T-cell (primary cell): ENCODE measurements at regions not wholly inside any gene's neighbourhood (a gene's known extent, or its start where the extent isn't known, plus 50 kb on each side); places are given as distances from the start of the nearest gene placed in this dataset.
"Not testable (repeated sequence)": the region's sequence is repeated elsewhere in the genome, so short reads cannot be mapped to it uniquely, and the experiment has no call there.

Experiments used
- ATAC-seq, 4 experiments: fragments of 200-7000 bp in 3 of 4; fragments of 150-1000 bp in 1 of 4; cut with Tn5 transposase; replicated peaks in 1 of 4; 1 replicate in 3 of 4; 2 replicates in 1 of 4; pipeline ENCODE4 v1.10.0; 2021; ENCODE audit warnings: moderate library complexity in 3 of 4, mild to moderate bottlenecking in 2 of 4, moderate number of reproducible peaks in 1 of 4
- CTCF ChIA-PET, 2 donors: fragments of 300-600 bp; sonication (Branson Sonifier 250); formaldehyde crosslinking; loops; one replicate each; lab custom pipeline; 2022; ENCODE audit warnings: antibody characterized with exemption in 2 of 2; lab: Charles Lee
- POLR2A ChIA-PET, 2 donors: fragments of 300-600 bp; sonication (Branson Sonifier 250); formaldehyde crosslinking; loops; one replicate each; lab custom pipeline; 2022; ENCODE audit warnings: antibody characterized with exemption in 2 of 2; lab: Charles Lee
- DNase-seq, 35 experiments: peaks; one replicate each; pipeline versions ENCODE4 v3.0.0 to v3.0.0-alpha.2; 2013 to 2023
- H3K27ac ChIP-seq: one replicate; pipeline ENCODE4 v1.5.1; 2013; ENCODE audit warnings: low read length
- H3K27me3 ChIP-seq, 2 experiments: replicated peaks in 1 of 2; 1 replicate in 1 of 2; 2 replicates in 1 of 2; pipeline versions ENCODE4 v1.6.1 to v1.7.0; 2013; ENCODE audit warnings: low read length in 1 of 2, mixed read lengths in 1 of 2; ENCODE audit not compliant: control insufficient read depth in 2 of 2, insufficient read depth in 2 of 2; ENCODE audit errors: extremely low read depth in 1 of 2
- H3K36me3 ChIP-seq, 2 donors: 1 replicate in 1 of 2; 2 replicates in 1 of 2; pipeline versions ENCODE4 v1.6.1 to v1.7.0; 2013; ENCODE audit warnings: low read length in 1 of 2; ENCODE audit not compliant: control insufficient read depth in 2 of 2, insufficient read depth in 1 of 2; ENCODE audit errors: extremely low read depth in 1 of 2
- H3K4me1 ChIP-seq, 2 experiments: 1 replicate in 1 of 2; 2 replicates in 1 of 2; pipeline versions ENCODE4 v1.6.1 to v1.7.0; 2013; ENCODE audit warnings: low read length in 2 of 2, mixed read lengths in 1 of 2; ENCODE audit not compliant: insufficient read depth in 2 of 2, control insufficient read depth in 1 of 2; ENCODE audit errors: extremely low read depth in 1 of 2
- H3K4me3 ChIP-seq, 2 donors: 1 replicate in 1 of 2; 2 replicates in 1 of 2; pipeline versions ENCODE4 v1.5.1 to v1.7.0; 2013; ENCODE audit warnings: mild to moderate bottlenecking in 2 of 2, low read length in 1 of 2, moderate library complexity in 1 of 2; ENCODE audit not compliant: control insufficient read depth in 1 of 2; ENCODE audit errors: extremely low read depth in 1 of 2
- H3K9me3 ChIP-seq: 2 replicates; pipeline ENCODE4 v1.7.0; 2013
- H3K27ac Mint-ChIP-seq, 2 donors: one replicate each; pipeline ENCODE4 v1.8.0; 2020 to 2021; ENCODE audit warnings: mild to moderate bottlenecking in 2 of 2, mixed read lengths in 2 of 2
- H3K27me3 Mint-ChIP-seq, 2 donors: one replicate each; pipeline ENCODE4 v1.8.0; 2021 to 2022; ENCODE audit warnings: mixed read lengths in 2 of 2
- H3K36me3 Mint-ChIP-seq: one replicate; pipeline ENCODE4 v1.8.0; 2021; ENCODE audit warnings: mixed read lengths
- H3K4me1 Mint-ChIP-seq, 3 donors: one replicate each; pipeline ENCODE4 v1.8.0; 2020 to 2022; ENCODE audit warnings: mixed read lengths in 3 of 3, mild to moderate bottlenecking in 1 of 3
- H3K4me3 Mint-ChIP-seq, 3 donors: one replicate each; pipeline ENCODE4 v1.8.0; 2020 to 2022; ENCODE audit warnings: mild to moderate bottlenecking in 3 of 3, mixed read lengths in 3 of 3, moderate library complexity in 3 of 3
- H3K9me3 Mint-ChIP-seq, 3 donors: one replicate each; pipeline ENCODE4 v1.8.0; 2020 to 2022; ENCODE audit warnings: mixed read lengths in 3 of 3
- WGBS: methylation state at CpG from one replicate; pipeline ENCODE4 v1.1.5; 2013; ENCODE audit warnings: missing lambda C conversion rate; ENCODE audit not compliant: insufficient coverage; 5-methylcytosine and 5-hydroxymethylcytosine counted together

DNA sequence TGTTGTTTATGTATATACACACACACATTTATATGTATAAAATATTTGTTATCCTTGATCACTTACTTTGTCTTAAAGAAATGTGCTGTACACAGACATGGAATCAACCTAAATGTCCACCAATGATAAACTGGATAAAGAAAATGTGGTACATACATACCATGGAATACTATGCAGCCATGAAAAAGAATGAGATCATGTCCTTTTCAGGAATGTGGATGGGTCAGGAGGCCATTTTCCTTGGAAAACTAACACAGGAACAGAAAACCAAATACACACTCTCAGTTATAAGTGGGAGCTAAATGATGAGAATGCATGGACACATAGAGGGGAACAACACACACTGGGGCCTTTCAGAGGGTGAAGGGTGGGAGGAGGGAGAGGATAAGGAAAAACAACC lies 534.7 kb downstream of the FLRT2 start:
- ATAC-seq, H3K4me1 Mint-ChIP-seq, H3K9me3 ChIP-seq, CTCF ChIA-PET, H3K36me3 Mint-ChIP-seq, H3K9me3 Mint-ChIP-seq, H3K27ac ChIP-seq, POLR2A ChIA-PET, H3K36me3 ChIP-seq, H3K27me3 Mint-ChIP-seq, H3K4me3 ChIP-seq, H3K4me1 ChIP-seq, H3K4me3 Mint-ChIP-seq, H3K27ac Mint-ChIP-seq, DNase-seq, H3K27me3 ChIP-seq: not testable (repeated sequence)

DNA sequence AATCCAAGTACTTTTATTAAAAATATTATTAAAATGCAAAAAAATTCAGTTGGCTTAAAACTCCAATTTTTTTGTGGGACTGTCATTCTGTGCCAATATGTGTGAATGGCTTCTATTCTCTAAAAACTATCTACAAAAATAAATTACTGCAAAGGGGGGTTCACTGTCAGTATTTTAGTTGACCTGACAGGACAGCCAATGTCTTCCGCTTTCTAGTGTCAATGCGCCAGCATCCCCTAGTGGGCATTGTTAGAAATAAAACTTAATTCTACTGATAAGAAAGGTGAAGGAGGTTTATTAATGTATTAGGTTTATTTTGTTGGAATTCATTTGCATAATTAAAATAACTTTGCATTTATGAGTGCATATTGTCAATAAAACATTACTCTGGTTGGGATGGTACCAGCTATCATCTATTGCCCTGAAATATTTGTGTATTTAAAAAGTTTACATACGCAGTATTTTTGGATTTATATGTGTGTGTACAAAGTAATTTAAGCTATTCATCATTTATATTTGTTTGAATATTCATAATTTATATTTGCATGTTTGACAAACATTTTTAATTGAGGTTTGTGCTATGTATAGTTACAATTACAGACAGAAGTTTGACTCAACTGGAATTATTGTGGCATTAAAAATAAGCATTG lies 527.2 kb downstream of the FLRT2 start:
- Mint-ChIP-seq H3K4me3 (no peak overlapping the region), H3K9me3 (no peaks in the 10 kb centered on the region), H3K27ac (no peak overlapping the region), H3K36me3 (no peaks in the 10 kb centered on the region), H3K4me1 (peaks cover 0 to 10% (median 10%) of the 10 kb centered on the region in 3 donors), H3K27me3 (no peaks in the 10 kb centered on the region)
- H3K4me3 ChIP-seq = no peak overlapping the region
- ChIA-PET CTCF (interaction anchor here (1.1 kb wide), 2 partner anchors 15 to 190 kb away, joined by 3 to 8 read pairs; no protein-coding TSS in a partner anchor), POLR2A (no interaction called here)
- no peaks in the 10 kb centered on the region for H3K4me1 ChIP-seq
- no CpG with 5 or more reads among the region's 3 CpGs for WGBS
- H3K27ac ChIP-seq = no peak overlapping the region
- no peak for ATAC-seq
- peak in 12 of 35 experiments; percentile 2 to 38 (median 6) for DNase-seq
- no peaks in the 10 kb centered on the region for H3K9me3 ChIP-seq
- no peaks in the 10 kb centered on the region for H3K36me3 ChIP-seq
- H3K27me3 ChIP-seq = no peaks in the 10 kb centered on the region

DNA sequence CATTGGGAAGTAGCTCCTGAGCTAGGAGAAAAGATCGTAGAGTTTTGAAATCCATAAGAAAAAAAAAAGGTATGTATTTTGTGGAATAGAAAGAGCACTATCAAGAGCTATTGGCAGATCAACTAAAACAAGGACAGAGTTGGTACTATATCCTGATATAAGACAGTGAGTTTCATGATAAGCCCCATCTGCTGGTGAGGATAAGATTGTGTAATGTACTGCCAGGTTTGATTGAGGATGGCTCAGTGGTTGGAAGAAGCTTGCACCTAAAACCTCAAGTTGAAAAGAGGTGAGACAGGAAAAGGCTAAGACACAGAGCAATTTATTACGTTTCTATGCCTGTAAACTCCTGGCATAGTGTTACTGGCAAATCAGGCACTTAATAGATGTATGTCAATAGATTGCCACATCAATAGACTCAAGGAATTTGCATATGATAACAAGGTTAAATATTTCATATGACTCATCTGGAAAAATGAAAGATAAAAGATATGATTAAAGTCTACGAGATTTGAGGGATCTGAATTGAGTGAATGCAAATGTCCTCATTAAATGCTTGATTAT lies 525.6 kb downstream of the FLRT2 start:
- Histone ChIP-seq H3K27ac (no peak overlapping the region), H3K9me3 (no peaks in the 10 kb centered on the region), H3K4me3 (no peak overlapping the region), H3K4me1 (no peaks in the 10 kb centered on the region), H3K27me3 (no peaks in the 10 kb centered on the region), H3K36me3 (no peaks in the 10 kb centered on the region)
- H3K9me3 Mint-ChIP-seq = no peaks in the 10 kb centered on the region
- ATAC-seq (no peak), DNase-seq (peak in 1 of 35 experiments; percentile 14)
- H3K4me3 Mint-ChIP-seq = no peak overlapping the region
- CTCF ChIA-PET = interaction anchor here in 1 of 2 donors (0.5 kb wide), 1 partner anchor 188 kb away, joined by 3 read pairs; no protein-coding TSS in a partner anchor
- no peaks in the 10 kb centered on the region for H3K27me3 Mint-ChIP-seq
- H3K4me1 Mint-ChIP-seq = peaks cover 0 to 10% (median 10%) of the 10 kb centered on the region in 3 donors
- POLR2A ChIA-PET = no interaction called here
- no peaks in the 10 kb centered on the region for H3K36me3 Mint-ChIP-seq
- no peak overlapping the region for H3K27ac Mint-ChIP-seq
- 100% methylated on average over 1 of the region's 3 CpGs for WGBS

DNA sequence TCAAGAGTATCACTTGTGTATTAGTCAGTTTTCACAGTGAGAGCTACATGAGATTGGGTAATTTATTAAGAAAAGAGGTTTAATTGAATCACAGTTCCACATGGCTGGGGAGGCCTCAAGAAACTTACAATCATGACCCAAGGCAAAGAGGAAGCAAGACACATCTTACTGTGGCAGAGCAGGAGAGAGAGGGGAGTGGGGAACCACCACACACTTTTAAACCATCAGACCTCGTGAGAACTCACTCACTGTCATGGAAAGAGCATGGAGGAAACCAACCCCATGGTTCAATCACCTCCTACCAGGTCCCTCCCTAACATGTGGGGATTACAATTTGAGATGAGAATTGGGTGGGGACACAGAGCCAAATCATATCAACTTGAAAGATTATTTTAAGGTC lies 522.9 kb downstream of the FLRT2 start:
- Mint-ChIP-seq H3K27me3 (no peaks in the 10 kb centered on the region), H3K36me3 (no peaks in the 10 kb centered on the region), H3K4me1 (peaks cover 0 to 10% (median 10%) of the 10 kb centered on the region in 3 donors), H3K27ac (no peak overlapping the region), H3K9me3 (no peaks in the 10 kb centered on the region), H3K4me3 (no peak overlapping the region)
- H3K9me3 ChIP-seq = no peaks in the 10 kb centered on the region
- no peak overlapping the region for H3K4me3 ChIP-seq
- no peak overlapping the region for H3K27ac ChIP-seq
- ATAC-seq = no peak
- no peak for DNase-seq
- H3K36me3 ChIP-seq = no peaks in the 10 kb centered on the region
- H3K27me3 ChIP-seq = no peaks in the 10 kb centered on the region
- ChIA-PET CTCF (no interaction called here), POLR2A (no interaction called here)
- WGBS = no CpG with 5 or more reads among the region's 1 CpG
- H3K4me1 ChIP-seq = no peaks in the 10 kb centered on the region

DNA sequence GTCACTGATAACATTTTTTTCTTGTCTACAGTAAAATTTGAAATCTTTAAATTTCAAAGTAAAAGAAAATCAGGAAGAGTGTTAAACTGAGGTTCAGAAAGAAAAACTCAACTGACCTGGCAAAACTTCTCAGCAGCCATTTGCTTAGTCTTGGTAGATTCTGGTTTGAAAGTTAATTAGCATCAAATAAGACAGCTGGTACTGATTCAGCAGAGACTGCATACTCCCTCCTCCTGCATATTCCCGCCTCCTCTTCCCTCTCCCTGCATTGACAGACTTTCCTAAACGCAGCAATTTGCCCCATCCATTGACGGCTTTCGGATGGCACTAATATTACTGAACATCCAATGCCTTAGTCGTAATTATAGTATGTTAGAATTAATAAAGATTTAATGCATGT lies 520.8 kb downstream of the FLRT2 start:
- Histone ChIP-seq H3K36me3 (no peaks in the 10 kb centered on the region), H3K4me3 (no peak overlapping the region), H3K4me1 (no peaks in the 10 kb centered on the region), H3K9me3 (no peaks in the 10 kb centered on the region), H3K27ac (no peak overlapping the region), H3K27me3 (no peaks in the 10 kb centered on the region)
- ATAC-seq = no peak
- H3K9me3 Mint-ChIP-seq = peaks cover 0 to 9% (median 7%) of the 10 kb centered on the region in 3 donors
- no peaks in the 10 kb centered on the region for H3K27me3 Mint-ChIP-seq
- WGBS = 80% methylated on average over 1 of the region's 5 CpGs
- ChIA-PET POLR2A (no interaction called here), CTCF (no interaction called here)
- H3K36me3 Mint-ChIP-seq = peaks cover 13% of the 10 kb centered on the region
- DNase-seq = no peak
- peaks cover 1 to 9% (median 9%) of the 10 kb centered on the region in 3 donors for H3K4me1 Mint-ChIP-seq
- no peak overlapping the region for H3K27ac Mint-ChIP-seq
- H3K4me3 Mint-ChIP-seq = no peak overlapping the region

DNA sequence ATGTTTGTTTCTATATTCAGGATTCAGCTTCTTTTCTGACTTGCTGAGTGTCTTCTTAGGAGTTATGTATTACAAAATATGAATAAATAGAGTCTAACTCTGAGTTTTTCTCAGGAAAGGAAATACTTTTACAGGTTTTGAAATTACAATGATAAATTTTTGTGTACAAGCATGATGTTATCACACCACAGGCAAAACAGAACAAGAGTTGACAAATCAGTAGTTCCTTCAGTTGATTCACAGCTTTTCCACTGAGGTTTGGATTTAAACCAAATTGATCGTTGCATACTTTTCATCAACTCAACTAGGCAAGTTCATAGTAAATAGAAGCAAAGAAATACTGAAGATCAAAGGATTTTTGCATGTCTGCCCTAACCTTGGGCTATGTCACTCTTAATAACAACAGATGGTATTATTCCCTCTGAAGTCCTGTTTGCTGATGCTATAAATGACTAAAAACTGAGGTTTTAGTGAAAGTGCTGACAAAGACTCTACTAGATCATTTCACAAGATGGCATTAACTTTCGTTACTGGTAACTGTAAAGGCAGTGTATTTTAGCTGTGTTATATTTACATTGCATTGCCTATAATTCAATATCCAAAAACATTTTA lies 520.2 kb downstream of the FLRT2 start:
- Mint-ChIP-seq H3K27me3 (no peaks in the 10 kb centered on the region), H3K9me3 (peaks cover 0 to 14% (median 7%) of the 10 kb centered on the region in 3 donors), H3K4me1 (peaks cover 3 to 7% (median 4%) of the 10 kb centered on the region in 3 donors), H3K27ac (no peak overlapping the region), H3K36me3 (peaks cover 15% of the 10 kb centered on the region), H3K4me3 (no peak overlapping the region)
- no peaks in the 10 kb centered on the region for H3K9me3 ChIP-seq
- ChIA-PET CTCF (interaction anchor here in 1 of 2 donors (0.9 kb wide), 1 partner anchor 8 kb away, joined by 4 read pairs; no protein-coding TSS in a partner anchor), POLR2A (no interaction called here)
- no peaks in the 10 kb centered on the region for H3K27me3 ChIP-seq
- no CpG with 5 or more reads among the region's 2 CpGs for WGBS
- no peaks in the 10 kb centered on the region for H3K36me3 ChIP-seq
- no peak overlapping the region for H3K27ac ChIP-seq
- H3K4me3 ChIP-seq = no peak overlapping the region
- no peaks in the 10 kb centered on the region for H3K4me1 ChIP-seq
- no peak for ATAC-seq
- DNase-seq = no peak
